BJ (cell line): ENCODE measurements at regions not wholly inside any gene's neighbourhood (a gene's known extent, or its start where the extent isn't known, plus 50 kb on each side); places are given as distances from the start of the nearest gene placed in this dataset.

Experiments used
- CTCF ChIA-PET: fragments of 350-600 bp; formaldehyde crosslinking; extraction: SDS; loops from one replicate; lab custom pipeline; 2021; ENCODE audit warnings: antibody characterized with exemption, inconsistent platforms; lab: Yijun Ruan, JAX
- POLR2A ChIA-PET: fragments of 300-600 bp; sonication (Branson Sonifier 250); formaldehyde crosslinking; extraction: SDS; loops from one replicate; lab custom pipeline; 2021; ENCODE audit warnings: antibody characterized with exemption; lab: Charles Lee
- DNase-seq: peaks from one replicate; pipeline ENCODE4 v3.0.0-alpha.2; 2011; ENCODE audit warnings: low read depth
- H3K27me3 ChIP-seq: 2 replicates; pipeline ENCODE4 v1.6.0; 2011; ENCODE audit warnings: low read length; ENCODE audit not compliant: control insufficient read depth, insufficient read depth
- H3K36me3 ChIP-seq: 2 replicates; pipeline ENCODE4 v1.5.1; 2011; ENCODE audit warnings: low read length; ENCODE audit not compliant: control insufficient read depth, insufficient read depth
- H3K4me3 ChIP-seq: 2 replicates; pipeline ENCODE4 v1.5.1; 2011; ENCODE audit warnings: low read depth, mild to moderate bottlenecking, control low read depth, low read length
- CTCF ChIP-seq: IDR thresholded peaks from 2 replicates; pipeline ENCODE4 v1.5.1; 2011; ENCODE audit warnings: low read depth, mild to moderate bottlenecking, control low read depth, inconsistent platforms, low read length, moderate library complexity; ENCODE audit not compliant: insufficient read depth

- H3K4me3 ChIP-seq = no peak overlapping the region
- TF ChIP-seq CTCF = no peak
- H3K27me3 ChIP-seq = no peaks in the 10 kb centered on the region; the same call in 1 of the 2 replicates
- no peak for DNase-seq
- CTCF ChIA-PET = interaction anchor here (1.3 kb wide), 1 partner anchor 52 kb away, joined by 4 read pairs; no protein-coding TSS in a partner anchor
- H3K36me3 ChIP-seq = no peaks in the 10 kb centered on the region
- POLR2A ChIA-PET = no interaction called here
These were observed 147.8 kb downstream of the SUCLA2 start for GRCh38 chr13:47853236-47853635.

- H3K36me3 ChIP-seq = no peaks in the 10 kb centered on the region
- DNase-seq = no peak
- POLR2A ChIA-PET = no interaction called here
- CTCF ChIA-PET = no interaction called here
- TF ChIP-seq CTCF = no peak
- H3K4me3 ChIP-seq = no peak overlapping the region
- H3K27me3 ChIP-seq = no peaks in the 10 kb centered on the region
These were observed 154.2 kb downstream of the SUCLA2 start for GRCh38 chr13:47846886-47847285.

GRCh38 chr13:47845981-47846380, 155.1 kb downstream of the SUCLA2 start:
- POLR2A ChIA-PET = no interaction called here

GRCh38 chr13:47843005-47843404, 158.1 kb downstream of the SUCLA2 start:
- TF ChIP-seq CTCF = no peak
- H3K36me3 ChIP-seq = no peaks in the 10 kb centered on the region
- CTCF ChIA-PET = interaction anchor here (0.8 kb wide), 1 partner anchor 16 kb away, joined by 3 read pairs; no protein-coding TSS in a partner anchor
- no peak for DNase-seq
- POLR2A ChIA-PET = no interaction called here
- H3K4me3 ChIP-seq = no peak overlapping the region
- no peaks in the 10 kb centered on the region for H3K27me3 ChIP-seq

More at GRCh38 chr13:47845981-47846380, 155.1 kb downstream of the SUCLA2 start:
- DNase-seq = no peak
- CTCF ChIA-PET = no interaction called here
- H3K27me3 ChIP-seq = no peaks in the 10 kb centered on the region
- no peaks in the 10 kb centered on the region for H3K36me3 ChIP-seq
- no peak overlapping the region for H3K4me3 ChIP-seq
- no peak for TF ChIP-seq CTCF

GRCh38 chr13:47841151-47841550, 159.9 kb downstream of the SUCLA2 start:
- H3K36me3 ChIP-seq = no peaks in the 10 kb centered on the region
- H3K27me3 ChIP-seq = no peaks in the 10 kb centered on the region
- ChIA-PET CTCF (no interaction called here), POLR2A (no interaction called here)
- DNase-seq = no peak
- TF ChIP-seq CTCF = no peak
- H3K4me3 ChIP-seq = no peak overlapping the region
